NCI-H2196 treated with DMSO at 0.1 percent for 48 hours (cell line): ENCODE measurements at regions not wholly inside any gene's neighbourhood (a gene's known extent, or its start where the extent isn't known, plus 50 kb on each side); places are given as distances from the start of the nearest gene placed in this dataset.

Experiments used
- DNase-seq: peaks from one replicate; lab custom pipeline; 2025; ENCODE audit not compliant: unreplicated experiment; lab: John Stamatoyannopoulos, UW

- no peak for DNase-seq
These were observed 72.7 kb upstream of the NETO1 start for GRCh38 chr18:72940509-72940908.

DNA sequence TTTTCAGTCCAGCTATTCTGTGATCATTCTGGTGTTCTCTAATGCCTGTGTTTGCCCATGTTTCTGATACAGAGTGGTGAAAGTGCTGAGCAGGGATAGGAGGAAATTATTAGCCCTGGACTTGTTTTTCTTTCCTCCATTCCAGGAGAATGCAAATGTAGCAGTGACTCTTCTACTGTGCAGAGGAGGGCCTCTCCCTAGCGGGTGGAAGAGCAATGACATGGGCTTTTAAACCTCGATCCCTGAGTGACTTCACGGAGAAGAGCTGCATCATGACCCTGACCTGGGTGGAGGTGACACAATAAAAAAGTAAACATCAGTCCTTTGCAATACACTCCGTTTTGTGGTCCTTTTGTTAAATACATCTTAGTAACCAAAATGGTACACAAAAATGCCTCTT, 68.0 kb upstream of the NETO1 start:
- DNase-seq: no peak

DNA sequence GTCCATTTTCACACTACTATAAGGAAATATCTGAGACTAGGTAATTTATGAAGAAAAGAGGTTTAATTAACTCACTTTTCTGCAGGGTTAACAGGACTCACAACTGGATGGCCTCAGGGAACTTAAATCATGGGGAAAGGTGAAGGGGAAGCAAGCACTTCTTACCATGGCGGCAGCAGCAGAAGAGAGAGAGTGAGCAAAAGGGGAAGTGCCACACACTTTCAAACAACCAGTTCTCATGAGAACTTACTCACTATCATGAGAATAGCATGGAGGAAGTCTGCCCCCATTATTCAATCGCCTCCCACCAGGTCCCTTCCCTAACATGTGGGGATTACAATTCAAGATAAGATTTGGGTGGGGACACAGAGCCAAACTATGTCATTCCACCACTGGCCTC, 55.1 kb upstream of the NETO1 start:
- no peak for DNase-seq
